AG04450 (cell line): ENCODE measurements at regions not wholly inside any gene's neighbourhood (a gene's known extent, or its start where the extent isn't known, plus 50 kb on each side); places are given as distances from the start of the nearest gene placed in this dataset.

Experiments used
- CTCF ChIA-PET: fragments of 300-600, 350-600 bp; formaldehyde crosslinking; extraction: SDS; loops from one replicate; lab custom pipeline; 2022; ENCODE audit warnings: antibody characterized with exemption, inconsistent platforms; lab: Charles Lee
- POLR2A ChIA-PET: fragments of 350-600 bp; formaldehyde crosslinking; extraction: SDS; loops from one replicate; lab custom pipeline; 2021; ENCODE audit warnings: antibody characterized with exemption, inconsistent platforms; lab: Yijun Ruan, JAX
- DNase-seq: peaks from one replicate; pipeline ENCODE4 v3.0.0-alpha.2; 2011; ENCODE audit warnings: low read depth, low spot score
- H3K27ac ChIP-seq: one replicate; pipeline ENCODE4 v1.5.1; 2012; ENCODE audit warnings: low read depth, low read length, control low read depth
- H3K27me3 ChIP-seq: one replicate; pipeline ENCODE4 v1.6.0; 2012; ENCODE audit warnings: low read length; ENCODE audit not compliant: control insufficient read depth, insufficient read depth
- H3K4me3 ChIP-seq: 2 replicates; pipeline ENCODE4 v1.5.1; 2011; ENCODE audit warnings: mild to moderate bottlenecking, low read depth, low read length, control low read depth
- H3K9me3 ChIP-seq: 2 replicates; pipeline ENCODE4 v1.5.1; 2012; ENCODE audit warnings: low read length; ENCODE audit not compliant: control insufficient read depth, insufficient read depth
- CTCF ChIP-seq: IDR thresholded peaks from 2 replicates; pipeline ENCODE4 v1.5.1; 2011; ENCODE audit warnings: low read depth, low read length, control low read depth, inconsistent platforms

GRCh38 chr7:12911053-12911452 is 223.6 kb downstream of the ARL4A start:
- DNase-seq: no peak
- CTCF ChIA-PET: interaction anchor here (1.0 kb wide), 1 partner anchor 14 kb away, joined by 5 read pairs; no protein-coding TSS in a partner anchor
- Histone ChIP-seq H3K4me3 (no peak overlapping the region), H3K27ac (no peak overlapping the region), H3K27me3 (no peaks in the 10 kb centered on the region), H3K9me3 (no peaks in the 10 kb centered on the region)
- TF ChIP-seq CTCF: no peak
- POLR2A ChIA-PET: no interaction called here

DNA sequence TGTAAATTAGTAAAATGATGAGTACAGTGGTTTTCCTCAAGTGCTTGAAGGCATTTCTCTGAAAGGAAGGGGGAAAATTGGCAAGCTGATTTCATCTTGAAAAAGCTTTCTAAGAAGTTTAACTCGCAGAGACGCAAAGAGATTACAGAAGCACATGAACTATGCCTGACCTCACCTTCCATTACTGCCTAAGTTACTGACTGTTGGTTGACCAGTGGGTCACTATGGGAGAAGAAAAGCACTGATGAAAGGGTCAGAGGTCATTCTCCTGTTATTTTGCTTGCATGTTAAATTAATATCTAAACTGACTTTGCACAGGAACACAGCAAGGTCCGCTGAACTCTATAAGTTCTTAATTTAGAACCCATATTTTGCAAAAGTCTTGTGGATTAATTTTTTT is 225.6 kb downstream of the ARL4A start:
- no peaks in the 10 kb centered on the region for H3K9me3 ChIP-seq
- no peak overlapping the region for H3K4me3 ChIP-seq
- TF ChIP-seq CTCF: no peak
- no peak for DNase-seq
- H3K27ac ChIP-seq: no peak overlapping the region
- H3K27me3 ChIP-seq: no peaks in the 10 kb centered on the region
- ChIA-PET CTCF (interaction anchor here (0.9 kb wide), 1 partner anchor 17 kb away, joined by 3 read pairs; no protein-coding TSS in a partner anchor), POLR2A (no interaction called here)

DNA sequence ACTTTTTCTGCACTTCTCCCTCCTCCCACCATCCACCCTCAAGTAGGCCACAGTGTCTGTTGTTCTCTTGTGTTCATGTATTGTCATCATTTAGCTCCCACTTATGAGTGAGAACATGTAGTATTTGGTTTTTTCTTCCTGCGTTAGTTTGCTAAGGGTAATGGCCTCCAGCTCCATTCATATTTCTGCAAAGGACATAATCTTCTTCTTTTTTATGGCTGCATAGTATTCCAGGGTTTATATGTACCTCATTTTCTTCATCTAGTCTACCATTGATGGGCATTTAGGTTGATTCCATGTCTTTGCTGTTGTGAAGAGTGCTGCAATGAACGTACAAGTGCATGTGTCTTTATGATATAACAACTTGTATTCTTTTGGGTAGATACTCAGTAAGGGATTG is 230.4 kb downstream of the ARL4A start:
- DNase-seq: no peak
- H3K27ac ChIP-seq: no peak overlapping the region
- no peak for TF ChIP-seq CTCF
- ChIA-PET POLR2A (no interaction called here), CTCF (no interaction called here)
- H3K9me3 ChIP-seq: no peaks in the 10 kb centered on the region
- H3K4me3 ChIP-seq: no peak overlapping the region
- H3K27me3 ChIP-seq: no peaks in the 10 kb centered on the region

- H3K27ac ChIP-seq: no peak overlapping the region
- ChIA-PET POLR2A (no interaction called here), CTCF (interaction anchor here (1.5 kb wide), 1 partner anchor 283 kb away, joined by 3 read pairs; no protein-coding TSS in a partner anchor)
- no peaks in the 10 kb centered on the region for H3K27me3 ChIP-seq
- TF ChIP-seq CTCF: no peak
- no peaks in the 10 kb centered on the region for H3K9me3 ChIP-seq
- DNase-seq: no peak
- no peak overlapping the region for H3K4me3 ChIP-seq
Measured at GRCh38 chr7:12921751-12922345, 234.4 kb downstream of the ARL4A start.

DNA sequence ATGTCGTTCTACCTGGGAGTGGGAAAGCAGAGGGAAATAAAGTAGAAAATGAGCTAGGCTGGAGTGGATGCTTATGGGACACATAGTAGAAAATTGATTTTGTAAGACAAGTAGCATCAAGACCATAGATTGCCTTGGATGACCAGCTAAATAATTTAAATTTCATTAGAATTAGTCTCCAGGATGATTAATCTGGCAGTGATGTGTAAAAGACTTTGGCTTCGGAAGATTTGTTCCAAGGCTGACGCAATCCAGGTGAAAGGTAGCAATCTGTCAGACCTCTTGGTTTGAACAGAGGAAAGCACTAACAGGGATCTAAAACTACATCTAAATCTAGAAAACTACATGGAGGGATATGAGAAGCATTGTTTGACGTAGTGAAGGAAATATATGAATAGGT is 236.5 kb downstream of the ARL4A start:
- Histone ChIP-seq H3K4me3 (no peak overlapping the region), H3K9me3 (no peaks in the 10 kb centered on the region), H3K27ac (no peak overlapping the region), H3K27me3 (no peaks in the 10 kb centered on the region)
- no peak for TF ChIP-seq CTCF
- ChIA-PET POLR2A (no interaction called here), CTCF (interaction anchor here (0.9 kb wide), 1 partner anchor 238 kb away, joined by 3 read pairs; no protein-coding TSS in a partner anchor)
- no peak for DNase-seq
